Adrenal gland (tissue), 9 donors: ENCODE measurements at regions not wholly inside any gene's neighbourhood (a gene's known extent, or its start where the extent isn't known, plus 50 kb on each side); places are given as distances from the start of the nearest gene placed in this dataset.

Source experiments
- DNase-seq, 7 donors: peaks; one replicate each; pipeline ENCODE4 v3.0.0-alpha.2; 2019 to 2020
- H3K27ac ChIP-seq, 5 donors: fragments of 200-600 bp; sonication (generic) in 4 of 5; 1 replicate in 3 of 5; 2 replicates in 2 of 5; pipeline versions ENCODE4 v1.5.1 to v1.8.0; 2016 to 2020; ENCODE audit warnings: mild to moderate bottlenecking in 1 of 5
- H3K27me3 ChIP-seq: fragments of 200-600 bp; 2 replicates; pipeline ENCODE4 v1.8.0; 2021
- H3K36me3 ChIP-seq, 2 donors: fragments of 200-600 bp; replicated peaks in 1 of 2; 1 replicate in 1 of 2; 2 replicates in 1 of 2; pipeline versions ENCODE4 v1.5.1 to v1.8.0; 2018 to 2022
- H3K4me1 ChIP-seq, 2 donors: fragments of 200-600 bp; replicated peaks in 1 of 2; 1 replicate in 1 of 2; 2 replicates in 1 of 2; pipeline versions ENCODE4 v1.5.1 to v1.8.0; 2018 to 2021
- H3K4me3 ChIP-seq, 4 donors: fragments of 200-600 bp; sonication (generic) in 3 of 4; one replicate each; pipeline ENCODE4 v1.5.1; 2016 to 2018
- H3K9me3 ChIP-seq, 3 donors: fragments of 200-600 bp; sonication (generic) in 1 of 3; replicated peaks in 1 of 3; 1 replicate in 2 of 3; 2 replicates in 1 of 3; pipeline versions ENCODE4 v1.5.1 to v1.8.0; 2016 to 2021
- CTCF ChIP-seq, 6 experiments: fragments of 450-650 bp in 4 of 6; fragments of 200-600 bp in 2 of 6; sonication (generic) in 1 of 6; IDR thresholded peaks; 1 replicate in 5 of 6; 2 replicates in 1 of 6; pipeline versions ENCODE4 v1.5.1 to v1.8.0; 2016 to 2021; ENCODE audit warnings: antibody characterized with exemption in 6 of 6, mild to moderate bottlenecking in 2 of 6, moderate library complexity in 1 of 6
- POLR2A ChIP-seq, 2 donors: fragments of 450-650 bp; IDR thresholded peaks; one replicate each; pipeline ENCODE4 v1.6.1; 2017; ENCODE audit warnings: antibody characterized with exemption in 2 of 2, mild to moderate bottlenecking in 2 of 2, moderate library complexity in 1 of 2
- WGBS, 4 donors: extraction: QIAGEN DNeasy Blood & Tissue Kit in 2 of 4; methylation state at CpG; one replicate each; pipeline versions ENCODE4 v1.1.5 to v1.1.7; 2013 to 2017; 5-methylcytosine and 5-hydroxymethylcytosine counted together
- intact Hi-C, 2 donors: fragments of 100-400 bp; cut with DNase I; formaldehyde crosslinking; loops; one replicate each; pipeline versions ENCODE4 v1.14.1 to v1.15.0; 2022 to 2023
- donor health status: healthy with polysubstance abuse.
- donor health status: Bipolar disorder and iron deficiency.
- donor health status: DM: yes; HTN: yes; CAD: no.
- donor health status: DM: no; HTN: no; CAD: no.
- donor health status: DM: no; HTN: no; CAD: no.

GRCh38 chr20:60687213-60687612 is 564.8 kb upstream of the CDH4 start:
- 86 to 90% (median 89%) methylated on average over 8 of the region's 8 CpGs for WGBS, 4 donors
- Histone ChIP-seq H3K36me3 (no peaks in the 10 kb centered on the region), H3K9me3 (no peaks in the 10 kb centered on the region), H3K4me1 (no peaks in the 10 kb centered on the region), H3K27ac (no peak overlapping the region), H3K4me3 (no peak overlapping the region), H3K27me3 (no peaks in the 10 kb centered on the region)
- no peak for DNase-seq
- intact Hi-C loops: no loop called here
- TF ChIP-seq CTCF (IDR thresholded peaks at IDR 0.05): no peak

DNA sequence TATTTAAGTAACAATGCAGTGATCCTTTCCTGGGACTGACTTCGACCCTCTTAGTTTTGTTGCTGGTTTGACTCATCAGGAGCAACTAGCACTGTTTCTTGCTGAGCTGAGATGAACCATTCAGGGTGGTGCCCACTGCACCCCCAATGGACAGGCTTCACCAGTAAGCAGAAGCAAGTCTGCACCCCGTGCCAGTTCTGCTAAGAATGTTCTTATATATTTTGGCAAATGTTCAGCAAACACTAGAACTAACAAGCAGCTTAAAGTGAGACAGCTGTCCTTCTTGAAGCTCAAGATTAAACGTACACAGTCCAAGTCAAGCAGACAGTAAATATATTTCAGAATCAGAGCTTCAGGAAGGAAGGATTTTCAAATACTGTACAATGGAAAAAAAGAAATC is 561.3 kb upstream of the CDH4 start:
- Histone ChIP-seq H3K4me3 (no peak overlapping the region), H3K27me3 (no peaks in the 10 kb centered on the region), H3K36me3 (no peaks in the 10 kb centered on the region), H3K27ac (no peak overlapping the region), H3K4me1 (no peaks in the 10 kb centered on the region), H3K9me3 (no peaks in the 10 kb centered on the region)
- 61 to 77% (median 72%) methylated on average over 3 of the region's 3 CpGs for WGBS, 4 donors
- intact Hi-C loops: no loop called here
- no peak for DNase-seq
- TF ChIP-seq CTCF (IDR thresholded peaks at IDR 0.05) (no peak), POLR2A (IDR thresholded peaks at IDR 0.05) (no peak)

- 50 to 69% (median 65%) methylated on average over 4 of the region's 4 CpGs for WGBS, 4 donors
- H3K36me3 ChIP-seq: no peaks in the 10 kb centered on the region
- TF ChIP-seq CTCF (IDR thresholded peaks at IDR 0.05) (no peak), POLR2A (IDR thresholded peaks at IDR 0.05) (no peak)
- intact Hi-C loops: no loop called here
- DNase-seq: no peak
- no peak overlapping the region for H3K4me3 ChIP-seq
- H3K4me1 ChIP-seq: no peaks in the 10 kb centered on the region
- H3K27me3 ChIP-seq: no peaks in the 10 kb centered on the region
- no peak overlapping the region for H3K27ac ChIP-seq
- no peaks in the 10 kb centered on the region for H3K9me3 ChIP-seq
Observed at GRCh38 chr20:60691966-60692615, 560.0 kb upstream of the CDH4 start.

DNA sequence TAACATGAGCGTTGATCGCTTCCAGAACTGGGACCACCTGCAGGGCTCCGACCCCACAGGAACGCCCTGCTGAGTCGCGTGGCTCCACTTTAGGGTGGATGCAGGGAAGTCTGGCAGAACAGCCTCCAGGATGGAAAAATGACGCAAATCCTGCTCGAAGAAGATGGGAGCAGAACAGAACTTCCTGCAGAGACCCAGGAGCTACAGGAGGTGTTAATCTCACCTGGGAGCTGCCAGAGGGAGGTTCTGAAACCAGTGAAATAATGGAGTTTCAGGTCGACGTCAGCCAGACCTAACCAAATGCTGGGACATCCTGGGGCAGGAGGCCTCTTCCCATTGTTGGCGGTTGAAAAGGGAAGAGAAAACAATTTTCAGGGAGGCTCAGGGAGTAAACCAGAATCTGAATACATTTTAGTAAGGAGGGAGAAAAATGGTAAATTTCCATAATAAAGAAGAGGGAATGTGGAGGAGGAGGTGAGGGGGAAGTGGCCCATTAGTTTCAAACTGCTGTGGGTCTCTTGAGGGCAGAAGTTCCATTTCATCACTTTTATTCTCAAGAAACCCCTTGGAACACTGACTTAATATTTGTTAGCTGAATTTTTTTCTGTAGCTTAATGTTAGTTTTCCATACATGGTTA is 558.4 kb upstream of the CDH4 start:
- H3K4me3 ChIP-seq: no peak overlapping the region
- TF ChIP-seq CTCF (IDR thresholded peaks at IDR 0.05) (no peak), POLR2A (IDR thresholded peaks at IDR 0.05) (no peak)

More for the DNA sequence above, 558.4 kb upstream of the CDH4 start:
- Histone ChIP-seq H3K4me1 (no peaks in the 10 kb centered on the region), H3K36me3 (no peaks in the 10 kb centered on the region), H3K9me3 (no peaks in the 10 kb centered on the region), H3K27me3 (no peaks in the 10 kb centered on the region), H3K27ac (no peak overlapping the region)
- DNase-seq: no peak
- intact Hi-C loops: no loop called here
- 47 to 52% (median 48%) methylated on average over 11 of the region's 11 CpGs for WGBS, 4 donors
